ENCODE measurements at regions not wholly inside any gene's neighbourhood (a gene's known extent, or its start where the extent isn't known, plus 50 kb on each side); places are given as distances from the start of the nearest gene placed in this dataset.

- DNase-seq (ENCODE audit: low spot score), result no peak
These were observed 424.9 kb downstream of the FGF9 start for GRCh38 chr13:22095794-22096193.

- no peak for DNase-seq (ENCODE audit: low spot score)
These were observed 428.7 kb downstream of the FGF9 start for GRCh38 chr13:22099585-22099984.

GRCh38 chr13:22102271-22102670, 431.4 kb downstream of the FGF9 start:
- DNase-seq (ENCODE audit: low spot score), result no peak

GRCh38 chr13:22103046-22104027, 432.5 kb downstream of the FGF9 start:
- DNase-seq (ENCODE audit: low spot score), result no peak

- no peak for DNase-seq (ENCODE audit: low spot score)
These were observed 435.2 kb downstream of the FGF9 start for GRCh38 chr13:22106058-22106457.

GRCh38 chr13:22107549-22107948, 436.7 kb downstream of the FGF9 start:
- DNase-seq (ENCODE audit: low spot score), result no peak

GRCh38 chr13:22108283-22108942, 437.5 kb downstream of the FGF9 start:
- DNase-seq (ENCODE audit: low spot score), result no peak

- no peak for DNase-seq (ENCODE audit: low spot score)
These were observed 438.1 kb downstream of the FGF9 start for GRCh38 chr13:22108979-22109378.

GRCh38 chr13:22110368-22110767, 439.5 kb downstream of the FGF9 start:
- DNase-seq (ENCODE audit: low spot score), result no peak

- DNase-seq (ENCODE audit: low spot score), result no peak
These were observed 440.4 kb downstream of the FGF9 start for GRCh38 chr13:22111152-22111783.

GRCh38 chr13:22111961-22112360, 441.1 kb downstream of the FGF9 start:
- no peak for DNase-seq (ENCODE audit: low spot score)

- no peak for DNase-seq (ENCODE audit: low spot score)
These were observed 442.3 kb downstream of the FGF9 start for GRCh38 chr13:22112956-22113745.

- DNase-seq (ENCODE audit: low spot score), result peak; percentile 49
These were observed 443.9 kb downstream of the FGF9 start for GRCh38 chr13:22114630-22115311.

- DNase-seq (ENCODE audit: low spot score), result no peak
These were observed 447.3 kb downstream of the FGF9 start for GRCh38 chr13:22118158-22118557.

- no peak for DNase-seq (ENCODE audit: low spot score)
These were observed 449.8 kb downstream of the FGF9 start for GRCh38 chr13:22120646-22121045.

GRCh38 chr13:22121146-22121739, 450.4 kb downstream of the FGF9 start:
- DNase-seq (ENCODE audit: low spot score), result no peak

GRCh38 chr13:22126433-22127021, 455.7 kb downstream of the FGF9 start:
- no peak for DNase-seq (ENCODE audit: low spot score)

GRCh38 chr13:22127277-22128164, 456.6 kb downstream of the FGF9 start:
- DNase-seq (ENCODE audit: low spot score), result no peak

Measured in activated CD4-positive, alpha-beta T cell treated with anti-CD3 and anti-CD28 coated beads, Interleukin-2, Interleukin-4, amounts not matched to agents 100 ng/mL and 50 ng/mL, durations not matched to agents 16 hours and 8 hours (primary cell).